K562 (cell line): ENCODE measurements at regions not wholly inside any gene's neighbourhood (a gene's known extent, or its start where the extent isn't known, plus 50 kb on each side); places are given as distances from the start of the nearest gene placed in this dataset.

Source experiments
- CCNT2 ChIP-seq: IDR thresholded peaks from 2 replicates; pipeline ENCODE4 v1.6.1; 2011; ENCODE audit warnings: borderline replicate concordance, low read depth, mild to moderate bottlenecking, moderate library complexity, mixed read lengths, low read length; ENCODE audit not compliant: insufficient read length; ENCODE audit errors: extremely low read depth
- ELF1 ChIP-seq: fragments of 200-800 bp; sonication (Bioruptor generic); IDR thresholded peaks from 2 replicates; pipeline ENCODE4 v1.6.1; 2016; ENCODE audit warnings: missing genetic modification characterization, missing compliant biosample characterization
- HMG20B ChIP-seq: fragments of 250-450 bp; sonication (Bioruptor Pico); IDR thresholded peaks from 2 replicates; pipeline ENCODE4 v1.5.0; 2021; ENCODE audit warnings: mild to moderate bottlenecking
- MAFF ChIP-seq: IDR thresholded peaks from 2 replicates; pipeline ENCODE4 v1.6.1; 2012; ENCODE audit warnings: low read length, improper control_type of control experiment
- PYGO2 ChIP-seq: fragments of 450-650 bp; IDR thresholded peaks from 2 replicates; pipeline ENCODE4 v1.6.1; 2016; ENCODE audit warnings: mild to moderate bottlenecking, missing genetic modification characterization, moderate library complexity, missing compliant biosample characterization
- RCOR1 ChIP-seq, 2 experiments: IDR thresholded peaks; 2 replicates each; pipeline ENCODE4 v1.6.1; 2012; ENCODE audit warnings: low read depth in 2 of 2, low read length in 2 of 2, borderline replicate concordance in 1 of 2, improper control_type of control experiment in 1 of 2
- SETDB1 ChIP-seq: IDR thresholded peaks from one replicate; pipeline ENCODE4 v1.6.1; 2012; ENCODE audit warnings: low read length, control low read depth, inconsistent platforms
- SP1 ChIP-seq: sonication (generic); formaldehyde crosslinking; IDR thresholded peaks from 2 replicates; pipeline ENCODE4 v1.8.1; 2022; ENCODE audit warnings: mild to moderate bottlenecking, missing genetic modification reagents
- SRF ChIP-seq, 2 experiments: fragments of 250-450, 450-650 bp in 1 of 2; sonication (Bioruptor Pico) in 1 of 2; sonication (generic) in 1 of 2; formaldehyde crosslinking; IDR thresholded peaks; 2 replicates each; pipeline versions ENCODE4 v1.5.0 to v1.5.1; 2020 to 2022; ENCODE audit warnings: mild to moderate bottlenecking in 1 of 2, missing genetic modification reagents in 1 of 2
- ZNF121 ChIP-seq: sonication (generic); formaldehyde crosslinking; conservative IDR thresholded peaks from 2 replicates; pipeline ENCODE4 v1.8.0; 2022; ENCODE audit warnings: missing genetic modification reagents
- TF ChIP-seq, protein P1 (sequence below): sonication (generic); formaldehyde crosslinking; IDR thresholded peaks from 2 replicates; pipeline ENCODE4 v1.8.1; 2023; ENCODE audit warnings: mild to moderate bottlenecking, missing genetic modification reagents
- TF ChIP-seq, protein P2 (sequence below), 2 experiments: fragments of 450-650 bp; conservative IDR thresholded peaks; 2 replicates each; pipeline ENCODE4 v1.6.1; 2017; ENCODE audit warnings: mild to moderate bottlenecking in 2 of 2, moderate library complexity in 2 of 2
- TF ChIP-seq, protein P3 (sequence below): sonication (generic); formaldehyde crosslinking; IDR thresholded peaks from 2 replicates; pipeline ENCODE4 v1.4.0; 2020; ENCODE audit warnings: mild to moderate bottlenecking, missing genetic modification reagents

DNA sequence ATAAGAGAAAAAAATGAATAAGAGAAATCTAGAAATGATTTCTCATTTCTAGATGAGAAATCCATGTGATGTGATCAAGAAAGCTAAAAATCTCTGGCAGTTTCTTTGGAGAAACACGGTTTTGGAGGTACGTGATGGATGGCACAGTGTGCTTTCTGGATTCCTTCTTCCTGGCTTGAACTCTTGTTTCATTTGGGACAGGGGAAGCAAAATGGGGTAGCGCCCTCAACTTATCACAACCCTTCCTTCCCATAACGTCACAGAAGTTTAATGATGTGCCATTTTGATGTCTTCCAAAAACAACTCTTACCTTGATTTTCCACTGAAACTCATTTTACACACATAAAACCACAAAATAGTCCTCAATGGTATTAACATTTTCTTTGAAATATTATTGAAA lies 1037.3 kb downstream of the ROBO2 start:
- TF ChIP-seq, protein P1, sequence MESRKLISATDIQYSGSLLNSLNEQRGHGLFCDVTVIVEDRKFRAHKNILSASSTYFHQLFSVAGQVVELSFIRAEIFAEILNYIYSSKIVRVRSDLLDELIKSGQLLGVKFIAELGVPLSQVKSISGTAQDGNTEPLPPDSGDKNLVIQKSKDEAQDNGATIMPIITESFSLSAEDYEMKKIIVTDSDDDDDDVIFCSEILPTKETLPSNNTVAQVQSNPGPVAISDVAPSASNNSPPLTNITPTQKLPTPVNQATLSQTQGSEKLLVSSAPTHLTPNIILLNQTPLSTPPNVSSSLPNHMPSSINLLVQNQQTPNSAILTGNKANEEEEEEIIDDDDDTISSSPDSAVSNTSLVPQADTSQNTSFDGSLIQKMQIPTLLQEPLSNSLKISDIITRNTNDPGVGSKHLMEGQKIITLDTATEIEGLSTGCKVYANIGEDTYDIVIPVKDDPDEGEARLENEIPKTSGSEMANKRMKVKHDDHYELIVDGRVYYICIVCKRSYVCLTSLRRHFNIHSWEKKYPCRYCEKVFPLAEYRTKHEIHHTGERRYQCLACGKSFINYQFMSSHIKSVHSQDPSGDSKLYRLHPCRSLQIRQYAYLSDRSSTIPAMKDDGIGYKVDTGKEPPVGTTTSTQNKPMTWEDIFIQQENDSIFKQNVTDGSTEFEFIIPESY (CRISPR knock-in tag), result no peak
- TF ChIP-seq SRF (CRISPR knock-in tag; IDR thresholded peaks at IDR 0.05) (no peak), SP1 (CRISPR knock-in tag) (no peak), SETDB1 (no peak), CCNT2 (no peak), MAFF (no peak), ELF1 (tag) (no peak), PYGO2 (tag) (no peak), HMG20B (no peak), ZNF121 (CRISPR knock-in tag) (no peak), RCOR1 (IDR thresholded peaks at IDR 0.05; ENCODE audit: borderline replicate concordance in 1 of 2, low read depth in 2 of 2, low read length in 2 of 2) (no peak)
- TF ChIP-seq, protein P2, sequence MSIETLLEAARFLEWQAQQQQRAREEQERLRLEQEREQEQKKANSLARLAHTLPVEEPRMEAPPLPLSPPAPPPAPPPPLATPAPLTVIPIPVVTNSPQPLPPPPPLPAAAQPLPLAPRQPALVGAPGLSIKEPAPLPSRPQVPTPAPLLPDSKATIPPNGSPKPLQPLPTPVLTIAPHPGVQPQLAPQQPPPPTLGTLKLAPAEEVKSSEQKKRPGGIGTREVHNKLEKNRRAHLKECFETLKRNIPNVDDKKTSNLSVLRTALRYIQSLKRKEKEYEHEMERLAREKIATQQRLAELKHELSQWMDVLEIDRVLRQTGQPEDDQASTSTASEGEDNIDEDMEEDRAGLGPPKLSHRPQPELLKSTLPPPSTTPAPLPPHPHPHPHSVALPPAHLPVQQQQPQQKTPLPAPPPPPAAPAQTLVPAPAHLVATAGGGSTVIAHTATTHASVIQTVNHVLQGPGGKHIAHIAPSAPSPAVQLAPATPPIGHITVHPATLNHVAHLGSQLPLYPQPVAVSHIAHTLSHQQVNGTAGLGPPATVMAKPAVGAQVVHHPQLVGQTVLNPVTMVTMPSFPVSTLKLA (conservative IDR thresholded peaks at IDR 0.05), result no peak
- TF ChIP-seq, protein P3, sequence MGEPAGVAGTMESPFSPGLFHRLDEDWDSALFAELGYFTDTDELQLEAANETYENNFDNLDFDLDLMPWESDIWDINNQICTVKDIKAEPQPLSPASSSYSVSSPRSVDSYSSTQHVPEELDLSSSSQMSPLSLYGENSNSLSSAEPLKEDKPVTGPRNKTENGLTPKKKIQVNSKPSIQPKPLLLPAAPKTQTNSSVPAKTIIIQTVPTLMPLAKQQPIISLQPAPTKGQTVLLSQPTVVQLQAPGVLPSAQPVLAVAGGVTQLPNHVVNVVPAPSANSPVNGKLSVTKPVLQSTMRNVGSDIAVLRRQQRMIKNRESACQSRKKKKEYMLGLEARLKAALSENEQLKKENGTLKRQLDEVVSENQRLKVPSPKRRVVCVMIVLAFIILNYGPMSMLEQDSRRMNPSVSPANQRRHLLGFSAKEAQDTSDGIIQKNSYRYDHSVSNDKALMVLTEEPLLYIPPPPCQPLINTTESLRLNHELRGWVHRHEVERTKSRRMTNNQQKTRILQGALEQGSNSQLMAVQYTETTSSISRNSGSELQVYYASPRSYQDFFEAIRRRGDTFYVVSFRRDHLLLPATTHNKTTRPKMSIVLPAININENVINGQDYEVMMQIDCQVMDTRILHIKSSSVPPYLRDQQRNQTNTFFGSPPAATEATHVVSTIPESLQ (CRISPR knock-in tag), result no peak
